ENCODE measurements at regions not wholly inside any gene's neighbourhood (a gene's known extent, or its start where the extent isn't known, plus 50 kb on each side); places are given as distances from the start of the nearest gene placed in this dataset.

GRCh38 chr5:67267512-67268216 is 71.1 kb upstream of the CD180 start:
- TF ChIP-seq GATA2 (IDR thresholded peaks at IDR 0.05; ENCODE audit: low read depth, low read length) = no peak
- no peak for TF ChIP-seq GATA3 (IDR thresholded peaks at IDR 0.05; ENCODE audit: low read depth, low read length)
